NCI-H524 (cell line): ENCODE measurements at regions not wholly inside any gene's neighbourhood (a gene's known extent, or its start where the extent isn't known, plus 50 kb on each side); places are given as distances from the start of the nearest gene placed in this dataset.
"Not testable (repeated sequence)": the region's sequence is repeated elsewhere in the genome, so short reads cannot be mapped to it uniquely, and the experiment has no call there.

ENCODE experiments used
- DNase-seq, 2 experiments: peaks; one replicate each; lab custom pipeline; 2025; lab: John Stamatoyannopoulos, UW

GRCh38 chr13:42373048-42373812 is 101.3 kb downstream of the AKAP11 start:
- DNase-seq = no peak

GRCh38 chr13:42375663-42376062 is 103.7 kb downstream of the AKAP11 start:
- DNase-seq = no peak

DNA sequence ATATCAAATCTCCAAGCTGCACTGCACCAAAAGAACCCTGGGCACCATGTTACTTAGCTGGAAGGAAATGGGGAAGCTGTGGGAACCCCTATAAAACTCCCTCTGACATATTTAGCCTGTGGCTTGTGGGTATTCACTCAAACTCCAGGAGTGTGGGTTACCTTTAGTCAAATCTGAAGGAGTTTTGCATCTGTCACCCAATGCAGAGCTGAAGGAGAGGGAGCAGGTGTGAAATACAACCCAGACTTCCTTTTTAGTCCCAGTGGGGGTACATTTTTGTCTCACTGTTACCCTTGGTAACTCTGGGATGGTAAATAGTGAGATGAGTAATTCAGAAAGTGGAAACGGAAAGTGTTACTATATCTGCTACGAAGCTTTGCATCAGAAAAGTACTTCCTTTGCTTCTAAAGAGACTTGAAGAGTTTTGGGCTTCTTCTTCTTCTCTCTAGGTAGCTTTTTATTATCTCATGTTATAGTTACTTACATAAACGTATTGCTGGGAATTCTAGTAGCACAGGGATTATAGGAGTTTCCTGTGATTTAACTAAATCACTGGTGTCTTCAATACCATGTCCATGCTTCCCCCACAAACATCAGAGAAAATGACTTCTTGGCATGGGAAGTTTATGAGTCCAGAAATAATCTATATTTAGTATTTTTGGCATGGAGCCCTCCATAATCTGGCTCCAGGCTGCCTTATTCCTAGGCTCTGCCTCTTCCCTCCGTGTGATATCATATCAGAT is 105.9 kb downstream of the AKAP11 start:
- no peak for DNase-seq

DNA sequence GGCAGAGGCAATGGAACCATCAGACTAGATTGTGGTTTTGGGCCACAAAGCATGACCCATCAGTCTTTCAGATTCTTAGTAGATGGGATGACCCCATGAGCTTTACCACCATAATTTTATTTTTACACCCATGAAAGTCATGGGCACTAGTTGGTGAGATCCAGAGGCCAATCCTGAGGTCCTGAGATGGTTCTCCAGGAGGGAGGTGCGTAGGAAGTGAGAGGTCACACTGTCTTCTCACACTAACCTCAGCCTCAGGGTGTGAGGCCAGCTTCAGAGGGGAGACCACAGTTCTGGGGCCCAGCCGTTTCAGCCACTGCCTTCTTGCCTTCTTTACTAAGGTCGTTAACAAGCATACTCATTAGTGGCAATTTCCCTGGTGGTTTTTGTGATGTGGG is 106.4 kb downstream of the AKAP11 start:
- DNase-seq = no peak

- DNase-seq = no peak
Measured at GRCh38 chr13:42379241-42379640, 107.3 kb downstream of the AKAP11 start.

- no peak for DNase-seq
Measured at GRCh38 chr13:42380420-42381164, 108.6 kb downstream of the AKAP11 start.

- no peak for DNase-seq
Measured at GRCh38 chr13:42381165-42381425, 109.1 kb downstream of the AKAP11 start.

DNA sequence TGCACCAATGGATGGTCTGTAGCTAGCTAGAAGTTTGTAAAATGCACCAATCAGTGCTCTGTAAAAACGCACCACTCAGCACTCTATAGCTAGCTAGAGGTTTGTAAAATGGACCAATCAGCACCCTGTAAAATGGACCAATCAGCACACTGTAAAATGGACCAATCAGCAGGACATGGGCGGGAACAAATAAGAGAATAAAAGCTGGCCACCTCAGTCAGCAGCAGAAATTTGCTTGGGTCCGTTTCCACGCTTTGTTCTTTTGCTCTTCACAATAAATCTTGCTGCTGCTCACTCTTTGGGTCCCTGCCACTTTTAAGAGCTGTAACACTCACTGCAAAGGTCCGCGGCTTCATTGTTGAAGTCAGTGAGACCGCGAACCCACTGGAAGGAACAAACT is 109.5 kb downstream of the AKAP11 start:
- DNase-seq = not testable (repeated sequence)

- no peak for DNase-seq
Measured at GRCh38 chr13:42383025-42383424, 111.1 kb downstream of the AKAP11 start.

DNA sequence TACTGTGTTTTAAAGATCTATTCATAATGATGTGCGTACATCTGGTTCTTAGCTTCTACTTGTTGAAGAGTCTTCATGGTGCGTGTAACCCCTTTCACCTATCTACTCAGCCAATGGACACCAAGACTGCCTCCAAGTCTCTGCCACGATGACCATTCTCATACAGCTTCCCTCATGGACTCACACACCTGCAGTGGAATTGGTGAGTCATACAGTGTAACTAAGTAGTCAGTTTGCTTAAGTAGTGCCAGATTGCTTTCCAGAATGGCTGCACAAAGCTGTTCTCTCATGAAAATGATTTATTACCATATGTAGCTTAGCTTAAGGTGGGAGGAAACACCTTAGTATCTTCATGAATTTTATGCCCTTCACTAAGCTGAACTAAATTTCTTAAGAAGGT is 112.3 kb downstream of the AKAP11 start:
- DNase-seq = peak in 1 of 2 experiments; percentile 49

- no peak for DNase-seq
Measured at GRCh38 chr13:42388326-42388725, 116.4 kb downstream of the AKAP11 start.

DNA sequence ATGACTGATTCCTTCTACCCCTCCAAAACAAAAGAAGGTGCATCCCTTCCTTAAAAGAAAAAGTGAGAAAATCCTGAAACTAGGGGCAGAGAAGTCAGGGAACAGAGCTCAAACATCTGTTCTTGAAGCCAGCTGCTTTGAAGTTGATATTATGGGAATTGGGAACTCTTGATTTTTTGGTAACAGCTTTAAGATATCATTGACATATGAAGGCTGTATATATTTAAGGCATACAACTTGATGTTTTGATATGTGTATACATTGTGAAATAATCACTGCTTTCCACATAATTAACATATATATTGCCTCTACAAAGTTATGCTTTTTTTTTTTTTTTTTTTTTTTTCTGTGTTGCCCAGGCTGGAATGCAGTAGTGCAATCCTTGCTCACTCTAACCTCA is 117.1 kb downstream of the AKAP11 start:
- no peak for DNase-seq

DNA sequence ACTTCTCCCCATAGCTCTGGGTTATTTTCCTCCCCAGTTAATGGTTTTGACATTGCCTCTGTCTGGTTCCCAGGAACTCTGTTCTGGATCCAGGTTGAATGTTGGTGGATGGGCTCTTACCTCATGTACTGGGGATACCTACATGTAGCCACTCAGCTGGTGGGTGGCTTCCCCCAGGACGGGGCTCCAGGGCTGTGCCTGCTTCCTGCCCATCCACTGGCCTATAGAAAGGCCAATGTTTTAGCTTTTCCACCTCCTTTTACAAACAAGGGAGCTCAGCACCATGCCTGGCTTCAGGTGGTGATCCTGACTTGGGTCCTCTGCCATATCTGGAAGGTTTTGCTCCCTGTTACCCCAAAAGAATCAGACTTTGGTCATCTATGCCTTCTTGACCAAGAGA is 120.2 kb downstream of the AKAP11 start:
- DNase-seq = no peak

- no peak for DNase-seq
Measured at GRCh38 chr13:42392716-42393572, 121.0 kb downstream of the AKAP11 start.

DNA sequence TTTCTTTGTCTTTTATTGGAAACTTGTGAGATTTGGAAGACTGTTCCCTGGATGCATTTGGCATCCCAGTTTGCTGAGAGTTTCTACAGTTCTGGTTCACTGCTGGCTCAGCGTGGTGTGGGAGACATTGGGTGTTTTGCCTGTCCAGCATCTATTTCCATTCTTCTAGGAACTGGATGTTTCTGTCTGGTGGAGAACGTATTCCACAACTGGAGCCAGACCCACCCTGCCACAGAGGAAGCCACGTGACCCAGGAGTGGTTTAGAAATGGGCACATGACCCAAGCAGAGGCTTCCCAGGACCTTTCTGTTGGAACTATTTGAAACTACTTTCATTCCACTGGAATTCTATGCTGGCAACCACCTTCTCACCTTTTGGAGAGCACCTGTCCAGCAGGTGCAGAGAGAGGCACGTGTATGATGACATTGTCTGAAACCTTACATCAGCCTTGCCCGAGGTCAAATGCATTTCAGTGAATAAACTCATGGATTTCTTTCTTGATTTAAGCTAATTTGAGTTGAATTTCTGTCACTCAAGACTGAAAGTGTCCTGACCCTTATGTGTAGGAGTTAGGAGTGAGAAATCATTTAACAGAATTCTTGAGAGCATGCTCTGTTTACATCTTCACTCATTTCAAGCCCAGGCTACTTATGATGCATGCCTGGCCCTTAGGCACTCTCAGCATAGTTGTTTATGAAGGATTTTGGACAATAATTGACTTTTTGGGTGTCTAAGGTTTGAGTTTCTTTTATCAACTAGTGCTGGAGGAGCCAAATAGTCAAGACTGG is 121.8 kb downstream of the AKAP11 start:
- no peak for DNase-seq

- DNase-seq = no peak
Measured at GRCh38 chr13:42394361-42394708, 122.4 kb downstream of the AKAP11 start.

- DNase-seq = no peak
Measured at GRCh38 chr13:42394711-42395085, 122.7 kb downstream of the AKAP11 start.

DNA sequence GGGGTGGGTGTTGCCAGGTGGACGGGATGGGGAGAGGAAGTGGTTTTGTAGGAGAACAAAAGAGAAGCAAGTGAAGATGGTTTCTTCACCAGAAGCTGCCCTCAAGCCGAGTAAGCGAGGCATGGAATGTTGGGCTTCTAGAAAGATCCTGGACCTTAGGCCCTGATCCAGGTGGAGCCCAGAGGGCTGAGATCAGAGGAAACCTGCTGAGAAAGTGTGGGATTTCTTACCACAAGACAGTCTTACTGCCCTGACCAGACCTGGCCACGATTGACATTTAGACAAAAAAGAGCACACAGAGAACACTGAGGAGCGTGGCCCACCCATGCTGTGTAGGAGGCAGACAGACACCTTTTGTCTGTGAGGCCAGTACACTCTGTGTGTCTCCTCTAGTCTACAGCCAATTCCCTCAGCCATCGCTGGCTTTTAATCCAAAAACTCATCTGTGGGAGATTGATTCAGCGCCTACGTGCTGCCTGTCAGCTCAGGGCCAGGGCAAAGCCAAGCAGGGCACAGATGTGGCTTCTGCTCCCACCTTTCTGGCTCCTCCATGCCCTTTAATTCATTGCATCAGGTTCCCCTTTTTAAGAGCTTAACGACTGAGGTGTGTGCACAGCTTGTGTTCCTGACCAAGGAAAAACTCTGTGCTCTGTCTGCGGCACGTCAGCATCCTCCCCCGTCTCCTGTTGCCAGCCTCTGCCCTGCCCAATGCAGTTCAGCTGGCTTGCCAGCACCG is 123.3 kb downstream of the AKAP11 start:
- DNase-seq = no peak

GRCh38 chr13:42396501-42396900 is 124.5 kb downstream of the AKAP11 start:
- DNase-seq = no peak

DNA sequence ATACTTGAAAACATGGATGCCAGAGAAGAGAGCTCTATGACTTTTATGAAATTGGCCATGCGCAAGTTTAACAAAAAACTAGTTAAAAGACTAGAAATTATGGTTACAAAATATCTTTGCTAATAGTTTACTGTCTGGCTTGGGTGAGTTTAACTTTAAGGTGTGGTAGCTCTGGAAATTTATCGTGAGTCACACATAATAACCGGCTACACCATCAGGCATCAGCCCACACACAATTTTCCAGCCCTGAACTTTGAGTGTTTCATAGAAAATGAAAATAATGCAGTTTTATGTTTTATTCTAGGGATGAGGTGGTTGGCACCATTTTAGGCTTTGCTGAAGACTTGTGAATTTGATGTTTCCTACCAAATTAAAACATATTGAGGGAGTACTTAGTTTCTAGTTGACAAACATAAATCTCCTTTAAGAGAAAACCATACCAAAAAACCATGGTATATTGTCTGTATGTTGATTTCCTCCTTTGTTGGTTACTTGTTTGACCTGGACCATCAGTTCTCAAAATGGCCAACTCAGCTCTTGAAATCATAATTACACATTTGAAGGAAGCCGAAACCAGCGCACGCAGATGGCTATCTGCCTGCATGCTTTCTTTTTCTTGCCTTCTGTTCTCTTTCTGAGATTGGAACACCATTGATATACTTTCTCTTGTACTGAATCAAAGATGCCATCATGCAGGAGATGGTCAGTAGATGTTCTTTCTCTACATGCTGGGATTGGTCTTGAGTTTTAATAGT is 125.1 kb downstream of the AKAP11 start:
- no peak for DNase-seq
